ENCODE measurements at regions not wholly inside any gene's neighbourhood (a gene's known extent, or its start where the extent isn't known, plus 50 kb on each side); places are given as distances from the start of the nearest gene placed in this dataset.

DNA sequence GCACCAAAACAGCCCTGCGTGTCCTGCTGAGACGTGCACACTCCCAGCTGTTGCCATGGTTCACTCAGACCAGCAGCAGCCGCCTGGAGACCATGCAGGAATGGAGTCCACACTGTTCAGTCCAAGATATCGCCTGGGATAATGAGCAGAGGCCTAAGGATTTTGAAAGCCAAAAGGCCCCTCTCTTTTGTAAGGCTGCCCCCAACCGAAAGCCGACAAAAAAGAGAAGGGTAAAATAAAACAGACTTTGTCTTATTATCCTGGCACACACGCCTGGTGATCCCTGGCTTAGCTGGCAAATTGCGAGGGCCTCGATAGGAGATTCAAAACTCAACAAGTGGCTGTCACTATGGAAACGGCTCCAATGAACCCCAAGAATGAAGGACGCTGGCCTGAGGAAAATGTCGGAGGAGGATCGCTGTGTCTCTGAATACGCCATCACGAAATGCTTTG lies 263.6 kb downstream of the SKIDA1 start:
- DNase-seq (ENCODE audit: low read depth), result no peak

DNA sequence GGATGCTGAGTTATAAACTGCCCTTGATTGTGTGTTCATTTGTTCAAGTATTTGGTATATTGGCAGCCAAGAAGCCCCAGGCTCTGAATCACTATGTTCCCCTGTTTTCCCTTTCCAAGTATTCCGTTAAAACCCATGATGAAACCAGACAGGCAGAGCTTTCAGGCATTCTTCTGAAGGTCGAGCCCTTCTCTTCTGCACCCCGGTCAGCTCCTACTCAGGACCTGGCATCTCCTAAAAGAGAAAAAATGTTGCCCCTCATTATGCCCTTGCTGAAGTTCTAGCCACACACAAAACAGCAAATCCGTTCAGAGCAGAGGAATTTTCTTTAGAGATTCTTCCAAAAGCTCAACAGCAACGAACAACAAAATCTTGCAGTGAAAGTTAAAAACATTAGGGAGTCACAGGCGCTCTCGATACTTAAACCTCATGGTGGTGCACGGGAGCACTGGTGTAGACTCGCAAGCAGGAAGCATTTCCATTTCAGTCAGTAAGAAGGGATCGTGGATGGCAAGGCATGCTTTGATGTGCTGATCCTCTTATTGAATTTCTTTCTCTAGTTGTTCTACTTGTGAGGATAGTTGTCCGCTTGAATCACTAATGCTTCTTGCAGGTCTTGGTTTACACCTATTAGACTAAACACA lies 264.9 kb downstream of the SKIDA1 start:
- no peak for DNase-seq (ENCODE audit: low read depth)

DNA sequence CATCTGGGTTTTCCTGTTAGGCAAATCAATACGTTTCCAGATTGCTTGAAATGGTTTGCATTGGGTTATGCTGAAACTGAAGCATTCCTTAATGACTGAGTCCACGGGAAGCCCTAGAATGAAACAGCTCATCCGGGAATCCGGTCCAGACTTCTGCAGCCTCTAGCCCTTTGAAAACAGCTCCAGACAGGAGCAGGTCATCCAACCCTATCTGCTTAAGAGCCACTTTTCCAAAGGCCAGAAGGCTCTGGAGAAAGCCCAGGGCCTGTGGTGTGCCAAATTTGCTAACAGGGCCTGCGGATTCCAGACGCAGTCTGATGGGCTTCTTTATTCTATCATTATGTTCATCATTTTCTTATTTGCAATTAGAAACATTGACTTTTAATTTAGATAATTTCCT lies 265.4 kb downstream of the SKIDA1 start:
- DNase-seq (ENCODE audit: low read depth), result no peak

DNA sequence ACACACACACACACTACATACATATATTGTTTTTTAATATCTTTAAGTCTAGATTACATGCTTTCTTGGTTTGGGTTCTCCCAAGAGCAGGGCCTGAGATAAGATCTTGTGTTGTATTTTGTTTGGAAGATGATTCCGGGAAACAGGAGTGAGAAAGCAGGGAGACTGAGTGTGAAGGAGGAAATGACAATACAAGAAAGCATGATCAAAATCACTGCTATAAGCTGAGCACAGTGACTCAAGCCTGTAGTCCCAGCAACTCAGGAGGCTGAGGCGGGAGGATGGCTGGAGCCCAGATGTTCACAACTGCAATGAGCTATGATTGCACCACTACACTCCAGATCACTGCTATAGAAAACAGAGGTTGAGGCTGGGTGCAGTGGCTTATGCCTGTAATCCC lies 267.6 kb downstream of the SKIDA1 start:
- no peak for DNase-seq (ENCODE audit: low read depth)

DNA sequence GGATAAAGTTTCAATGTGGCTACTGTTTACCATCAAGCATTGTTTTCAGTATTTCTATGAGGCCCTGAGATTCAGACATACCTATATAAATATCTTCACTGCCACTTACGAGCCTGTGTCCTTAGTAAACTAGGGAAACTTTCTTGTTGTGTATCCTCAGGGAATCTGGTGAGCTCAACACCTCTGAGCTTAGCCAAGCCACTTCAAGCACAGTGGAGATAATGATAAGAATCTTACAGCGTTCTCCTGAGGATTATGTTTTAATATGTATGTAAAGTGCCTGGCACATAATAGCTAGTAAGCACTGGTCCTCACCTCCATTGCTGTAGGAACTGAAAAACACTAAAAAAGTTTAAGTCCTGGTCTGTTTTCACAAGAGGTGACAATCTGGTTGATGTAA lies 268.3 kb downstream of the SKIDA1 start:
- no peak for DNase-seq (ENCODE audit: low read depth)

DNA sequence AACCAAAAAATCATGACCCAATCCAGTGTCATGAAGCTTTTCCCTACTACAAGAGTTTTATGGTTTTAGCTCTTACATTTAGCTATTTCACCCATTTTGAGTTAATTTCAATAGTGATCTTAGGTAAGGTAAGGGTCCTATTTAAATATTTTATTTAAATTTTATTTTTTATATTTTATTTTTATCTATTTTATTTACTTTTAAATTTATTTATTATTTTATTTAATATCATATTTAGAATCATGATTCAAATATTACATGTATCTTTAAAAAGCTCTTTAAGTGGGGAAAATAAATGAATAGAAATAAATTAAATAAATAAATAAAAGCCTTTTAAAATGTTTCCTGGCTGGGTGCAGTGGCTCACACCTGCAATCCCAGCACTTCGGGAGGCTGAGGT lies 276.0 kb downstream of the SKIDA1 start:
- no peak for DNase-seq (ENCODE audit: low read depth)

DNA sequence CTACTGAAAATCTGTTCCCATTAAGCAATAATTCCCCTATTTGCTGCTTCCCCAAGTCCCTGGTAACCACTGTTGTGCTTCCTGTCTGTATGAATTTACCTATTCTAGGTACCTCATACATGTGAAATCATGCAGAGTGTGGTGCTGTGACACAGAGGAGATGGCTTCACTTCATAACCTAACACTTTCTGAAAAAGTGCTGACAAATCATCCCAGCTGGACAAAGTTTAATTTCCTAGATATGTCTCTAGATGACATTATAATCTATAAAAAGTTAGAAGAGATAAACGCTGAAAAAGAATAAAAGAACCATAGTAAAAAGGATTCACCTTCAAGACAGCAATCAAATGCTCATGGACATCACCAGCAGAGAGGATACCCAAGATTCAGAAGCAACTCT lies 277.9 kb downstream of the SKIDA1 start:
- DNase-seq (ENCODE audit: low read depth), result no peak

DNA sequence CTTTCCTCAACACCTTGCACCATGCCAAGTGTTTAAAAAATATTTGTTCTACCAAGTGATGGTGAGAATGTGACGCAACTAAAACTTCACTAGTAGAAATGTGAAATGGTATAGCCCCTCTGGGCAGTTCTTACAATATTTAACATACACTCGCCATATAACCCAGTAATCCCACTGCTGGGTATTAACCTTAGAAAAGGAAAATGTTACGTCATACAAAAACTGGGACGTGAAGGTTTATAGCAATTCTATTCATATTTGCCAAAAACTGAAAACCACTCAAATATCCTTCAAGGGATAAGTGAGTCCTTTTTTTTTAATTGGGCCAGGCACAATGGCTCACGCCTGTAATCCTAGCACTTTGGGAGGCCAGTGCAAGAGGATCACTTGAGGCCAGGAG lies 279.3 kb downstream of the SKIDA1 start:
- DNase-seq (ENCODE audit: low read depth), result no peak

DNA sequence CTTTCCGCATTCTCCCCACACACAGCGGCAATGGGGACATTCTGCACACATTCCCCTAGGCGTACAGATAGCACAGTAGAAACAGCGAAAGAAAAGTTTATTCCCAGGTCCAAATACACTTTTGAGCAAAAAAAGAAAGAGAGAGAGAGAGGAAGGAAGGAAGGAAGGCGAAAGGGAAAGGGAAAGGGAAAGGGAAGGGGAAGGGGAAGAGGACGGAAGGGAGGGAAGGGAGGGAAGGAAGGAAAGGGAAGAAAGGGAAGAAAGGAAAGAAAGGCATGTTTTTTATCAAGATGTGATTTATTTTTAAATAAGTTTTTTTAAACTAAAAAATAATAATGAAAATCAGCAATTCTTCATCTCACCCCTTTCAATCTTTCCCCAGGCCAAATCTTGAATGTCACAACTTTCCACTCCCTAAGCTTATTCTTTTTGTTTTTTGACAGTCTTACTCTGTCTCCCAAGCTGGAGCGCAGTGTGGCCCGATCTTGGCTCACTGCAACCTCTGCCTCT lies 281.7 kb downstream of the SKIDA1 start:
- no peak for DNase-seq (ENCODE audit: low read depth)

DNA sequence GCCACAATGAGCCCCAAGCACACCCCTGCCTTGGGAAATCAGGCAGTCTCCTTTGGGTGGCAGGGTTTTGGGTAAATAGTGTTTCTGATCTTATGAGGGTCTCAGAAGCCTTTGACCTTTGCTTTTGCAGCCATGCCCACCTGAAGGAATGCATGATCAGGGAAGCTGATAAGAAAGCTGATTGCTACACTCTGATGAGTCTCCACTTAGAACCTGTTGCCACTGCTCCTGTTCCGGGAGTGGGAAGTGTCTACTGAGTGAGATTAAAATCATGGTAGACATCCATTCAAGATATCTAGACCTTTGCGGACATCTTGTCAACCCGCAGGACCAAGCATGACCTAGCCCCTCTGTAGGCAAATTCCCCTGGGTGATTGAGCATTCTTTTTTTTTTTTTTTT lies 282.6 kb downstream of the SKIDA1 start:
- DNase-seq (ENCODE audit: low read depth), result no peak

DNA sequence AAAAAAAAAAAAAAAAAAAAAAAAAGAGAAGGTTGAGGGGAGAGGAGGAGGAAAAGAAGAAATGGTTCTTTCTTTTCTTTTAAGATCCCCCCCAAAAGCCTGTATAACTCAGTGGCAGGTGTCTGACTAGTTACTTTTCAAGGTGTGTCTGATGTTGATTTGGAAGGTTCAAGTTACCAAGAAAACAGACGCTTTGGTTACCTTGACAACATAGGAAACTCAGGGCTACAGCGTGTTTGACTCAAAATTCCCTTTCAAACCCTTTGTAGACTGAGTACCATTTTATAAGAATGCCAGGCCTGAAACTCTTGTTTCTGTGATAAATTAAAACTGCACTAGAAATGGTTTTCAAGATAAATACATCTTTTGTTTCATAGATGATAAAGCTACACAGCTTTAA lies 286.8 kb downstream of the SKIDA1 start:
- no peak for DNase-seq (ENCODE audit: low read depth)

DNA sequence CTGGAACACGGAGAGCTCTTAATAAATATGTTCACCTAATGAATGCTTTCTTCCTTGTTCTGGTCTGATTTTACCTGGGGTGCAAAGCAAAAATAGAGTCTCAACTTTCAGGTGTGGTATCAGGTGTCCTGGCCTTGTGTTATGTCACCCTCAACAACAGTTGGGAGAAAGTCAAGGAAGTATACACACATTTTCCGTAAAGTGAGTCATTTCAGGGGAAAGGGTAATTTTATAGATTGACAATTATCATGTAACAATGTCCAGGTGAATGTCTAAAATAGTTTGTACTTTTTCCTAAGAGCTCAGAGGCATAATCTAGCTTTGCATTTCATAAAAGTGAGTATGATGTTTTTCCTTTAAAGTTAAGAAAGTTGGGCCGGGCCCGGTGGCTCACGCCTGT lies 287.4 kb downstream of the SKIDA1 start:
- DNase-seq (ENCODE audit: low read depth), result no peak

DNA sequence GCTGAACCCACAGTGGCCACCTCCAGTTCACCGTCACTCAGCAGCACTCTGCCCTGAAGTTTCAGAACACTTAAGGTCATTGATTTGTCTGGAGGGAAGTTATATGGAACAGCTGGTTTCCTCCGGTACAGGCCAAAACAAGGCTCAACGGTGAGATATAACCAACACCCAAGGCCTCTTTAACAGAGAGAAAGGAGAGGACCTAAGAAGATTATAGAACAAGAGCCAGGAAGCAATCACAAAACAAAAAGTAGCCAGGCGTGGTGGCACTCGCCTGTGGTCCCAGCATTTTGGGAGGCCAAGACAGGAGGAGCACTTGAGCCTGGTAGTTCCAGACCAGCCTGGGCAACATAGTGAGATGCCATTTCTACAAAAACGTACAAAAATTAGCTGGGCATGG lies 290.7 kb downstream of the SKIDA1 start:
- DNase-seq (ENCODE audit: low read depth), result no peak

DNA sequence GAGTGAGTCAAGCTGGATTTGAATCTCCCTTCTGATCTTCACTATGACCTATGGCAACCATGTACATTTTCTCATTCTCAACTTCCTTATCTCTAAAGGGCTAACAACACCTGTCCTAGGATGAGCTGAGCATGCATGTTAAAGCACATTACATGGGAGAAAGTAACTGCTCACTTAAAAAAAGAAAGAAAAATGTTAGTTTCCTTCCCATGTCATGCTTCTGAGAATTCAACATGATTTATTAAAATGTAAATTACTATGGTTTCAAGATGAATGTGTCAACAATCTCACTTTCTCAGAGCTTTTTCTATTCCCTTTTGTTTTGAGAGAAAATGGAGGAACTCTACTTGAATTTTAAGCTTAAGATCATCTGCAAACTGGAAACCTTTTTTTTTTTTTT lies 295.3 kb downstream of the SKIDA1 start:
- DNase-seq (ENCODE audit: low read depth), result no peak

DNA sequence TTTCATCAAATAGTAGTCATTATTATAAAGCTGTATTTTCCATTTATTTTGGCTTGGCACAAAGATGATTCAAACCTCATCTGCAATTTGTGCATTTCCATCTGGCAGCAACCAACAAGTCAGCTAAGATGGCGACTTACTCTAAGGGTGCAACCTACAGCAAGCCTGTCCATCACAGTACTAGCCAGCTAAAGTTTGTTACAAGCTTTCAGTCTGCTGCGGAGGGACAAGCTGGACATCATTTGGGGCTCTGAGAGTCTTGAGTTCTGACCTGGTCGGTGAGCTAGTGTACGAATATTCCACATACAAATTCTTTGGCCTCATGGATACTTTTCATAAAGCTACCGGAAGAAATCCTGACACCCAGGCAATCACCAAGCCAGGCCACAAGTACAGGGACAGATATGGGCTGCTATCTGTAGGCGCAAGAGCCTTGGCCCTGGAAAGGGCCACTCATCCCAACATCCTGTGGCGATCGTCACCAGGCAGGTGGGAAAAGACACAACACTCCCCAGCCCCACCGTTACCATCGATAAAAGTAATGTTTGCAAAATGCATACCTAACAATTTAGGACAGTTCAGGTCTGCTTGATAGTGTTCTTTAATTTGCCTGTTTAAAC lies 307.6 kb downstream of the SKIDA1 start:
- no peak for DNase-seq (ENCODE audit: low read depth)

DNA sequence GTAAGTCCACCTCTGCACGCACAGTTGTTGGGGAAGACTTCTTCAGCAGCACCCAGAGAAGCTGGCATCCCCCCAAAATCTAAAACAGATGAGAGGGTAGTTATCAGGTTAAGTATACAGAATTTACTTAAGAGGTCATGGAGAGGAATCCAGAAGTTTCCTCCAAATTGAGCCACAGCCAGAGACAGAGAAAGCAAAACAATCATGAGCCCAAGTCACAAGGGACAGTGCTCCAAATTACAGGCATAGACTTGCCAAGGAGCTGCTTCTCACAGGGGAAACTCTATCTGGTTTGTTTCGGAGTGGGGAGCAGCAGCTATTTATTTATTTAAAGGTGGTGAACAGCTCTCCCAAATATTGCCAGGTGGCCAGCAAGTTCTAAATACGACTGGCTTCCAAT lies 308.4 kb downstream of the SKIDA1 start:
- DNase-seq (ENCODE audit: low read depth), result no peak

DNA sequence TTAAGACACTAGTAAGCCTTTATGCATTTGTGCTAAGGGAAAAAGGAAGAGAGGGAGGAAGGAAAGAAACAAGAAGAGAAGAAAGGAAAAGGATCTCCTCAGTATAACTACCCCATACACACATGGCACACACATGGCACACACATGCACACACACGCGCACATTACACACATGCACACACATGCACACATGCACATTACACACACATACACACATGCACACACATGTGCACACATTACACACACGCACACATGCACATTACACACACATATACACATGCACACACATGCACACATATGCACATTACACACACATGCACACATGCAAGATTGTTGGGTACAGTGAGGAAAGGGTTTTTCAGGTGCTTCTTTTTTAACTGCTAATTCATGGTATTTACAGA lies 311.2 kb downstream of the SKIDA1 start:
- DNase-seq (ENCODE audit: low read depth), result no peak

DNA sequence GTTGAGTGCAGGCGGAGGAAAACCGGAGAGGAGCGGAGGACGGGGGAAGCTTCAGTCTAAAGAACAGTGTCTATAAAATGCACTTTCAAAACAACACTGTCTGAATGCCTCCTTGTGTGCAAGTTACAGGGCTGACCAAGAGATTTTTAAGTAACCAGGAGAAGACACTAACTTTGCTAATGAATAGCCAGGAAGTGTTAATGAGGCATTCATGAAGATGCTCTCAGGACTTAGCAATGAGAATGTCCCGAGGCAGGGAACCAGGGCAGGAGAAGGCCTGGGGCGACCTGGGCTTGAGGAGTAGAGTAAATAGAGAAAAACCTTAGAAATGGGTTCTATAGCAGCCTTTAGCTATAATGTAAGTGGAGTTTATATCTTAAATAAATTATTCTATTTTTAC lies 312.1 kb downstream of the SKIDA1 start:
- DNase-seq (ENCODE audit: low read depth), result no peak

DNA sequence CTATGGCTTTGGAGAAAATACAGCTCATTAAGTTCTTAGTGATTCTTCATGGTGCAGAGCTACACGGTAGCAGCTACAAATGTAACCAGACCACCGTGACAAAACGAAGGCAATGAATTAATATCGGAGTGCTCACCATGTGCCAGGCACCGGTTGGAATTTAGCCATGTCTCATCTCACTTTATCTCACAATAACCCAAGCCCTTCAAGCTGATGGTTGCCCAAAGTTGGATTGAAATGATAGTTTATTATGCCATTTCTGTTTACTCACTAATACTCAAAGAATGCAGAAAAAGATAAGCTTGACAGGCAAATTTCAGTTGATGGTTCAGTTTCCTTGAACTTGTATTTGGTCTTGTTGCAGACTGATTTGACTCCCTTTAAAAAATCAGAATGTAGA lies 312.6 kb downstream of the SKIDA1 start:
- DNase-seq (ENCODE audit: low read depth), result no peak

DNA sequence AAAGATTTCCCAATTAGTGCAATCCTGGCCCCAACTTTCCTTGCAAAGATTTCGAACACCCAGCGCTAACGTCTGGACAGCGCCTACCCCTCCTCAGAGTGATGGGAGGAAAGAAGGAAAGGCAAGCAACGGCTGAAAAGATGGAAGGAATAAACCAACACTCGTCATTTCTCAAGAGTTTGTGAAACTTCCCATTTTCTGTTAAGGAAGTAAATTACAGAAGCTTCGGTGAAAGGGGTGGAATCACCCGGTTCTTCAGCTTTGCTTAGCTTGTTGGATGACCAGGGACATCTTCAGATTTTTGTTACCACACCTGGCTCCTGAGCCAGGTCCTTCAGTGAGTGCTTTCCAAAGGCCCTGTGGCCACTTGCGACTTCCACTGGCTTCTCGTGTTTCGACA lies 313.1 kb downstream of the SKIDA1 start:
- DNase-seq (ENCODE audit: low read depth), result no peak

DNA sequence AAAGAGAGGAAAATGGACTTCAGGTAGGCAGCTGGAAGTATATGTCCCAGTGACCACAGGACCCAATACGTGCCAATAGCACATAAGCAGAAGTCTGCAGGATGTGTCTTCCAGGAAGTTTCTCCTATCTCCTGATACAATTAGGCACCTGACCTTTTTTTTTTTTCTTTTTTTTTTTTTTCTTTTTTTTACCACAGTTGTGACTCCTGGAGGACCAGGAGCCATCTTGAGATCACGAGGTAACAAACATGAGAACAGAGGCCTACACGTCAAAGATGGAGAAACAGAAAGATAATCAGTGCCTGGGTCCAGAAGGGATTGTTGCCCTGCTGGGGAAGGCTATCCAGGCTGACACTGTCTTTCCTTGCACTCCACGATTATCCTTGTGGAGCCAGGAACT lies 312.4 kb upstream of the NEBL start:
- no peak for DNase-seq (ENCODE audit: low read depth)

DNA sequence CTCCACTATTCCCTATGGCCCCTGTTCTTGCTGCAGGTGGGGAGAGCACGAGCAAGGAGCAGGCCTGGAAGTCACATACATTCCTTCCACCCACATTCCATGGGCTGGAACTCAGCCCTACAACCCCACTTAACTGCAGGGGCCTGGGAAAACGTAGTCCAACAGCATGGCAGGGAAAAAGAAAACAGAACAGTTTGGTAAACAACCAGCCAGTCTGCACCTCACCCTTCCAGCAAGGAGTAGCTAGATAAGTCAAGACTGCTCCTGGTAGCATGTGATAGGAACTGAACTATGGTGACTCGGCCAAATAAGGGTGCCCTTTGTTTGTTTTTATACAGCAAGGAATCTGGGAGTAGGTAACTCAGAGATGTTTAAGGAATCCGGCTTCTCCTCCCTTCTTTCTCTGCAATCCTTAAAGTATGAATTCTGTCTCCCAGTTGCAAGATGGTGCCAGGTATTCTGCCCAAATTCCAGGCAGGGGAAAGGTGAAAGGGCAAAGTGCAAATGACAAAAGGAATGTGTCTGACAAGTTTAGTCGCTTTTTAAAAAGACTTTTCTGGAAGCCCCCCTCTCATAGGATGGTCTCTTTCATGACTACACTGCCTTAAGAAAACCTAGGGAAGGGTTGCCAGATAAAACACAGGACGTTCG lies 311.7 kb upstream of the NEBL start:
- DNase-seq (ENCODE audit: low read depth), result no peak

DNA sequence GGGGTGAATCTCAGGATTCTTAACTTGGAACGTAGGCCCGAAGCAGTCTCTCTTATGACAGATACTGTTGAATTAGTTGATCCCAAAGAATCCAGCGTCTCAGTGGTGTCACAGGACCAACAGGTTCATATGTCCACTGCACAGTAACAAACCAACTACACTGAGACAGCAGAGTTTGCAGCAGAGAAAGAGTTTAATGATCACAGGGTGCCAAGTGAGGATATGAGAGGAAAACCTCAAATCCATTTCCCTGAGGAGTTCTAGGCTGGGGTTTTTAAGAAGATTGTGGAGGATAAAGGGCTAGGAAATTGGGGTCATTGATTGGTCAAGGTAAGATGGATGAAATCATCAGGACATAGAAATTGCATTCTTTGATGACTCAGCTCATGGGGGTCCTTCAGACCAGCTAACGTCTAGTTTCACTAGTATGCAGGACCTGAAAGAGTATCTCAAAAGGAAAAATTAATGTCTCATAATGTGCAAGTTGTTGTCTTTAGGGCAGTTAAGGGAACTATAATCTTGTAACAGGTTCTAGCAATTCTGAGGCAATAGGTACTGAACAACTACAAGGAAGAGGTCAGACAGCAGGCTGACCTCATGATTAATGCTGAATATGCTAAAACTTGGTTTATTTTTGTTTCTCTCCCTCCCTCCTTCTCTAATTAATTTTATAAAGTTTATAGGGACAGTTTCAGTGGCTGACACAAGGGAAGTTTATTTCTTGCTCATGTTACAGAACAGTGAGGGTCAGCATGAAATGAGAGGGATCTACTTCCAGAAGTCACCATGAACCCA lies 310.9 kb upstream of the NEBL start:
- no peak for DNase-seq (ENCODE audit: low read depth)

All from stimulated activated CD8-positive, alpha-beta memory T cell treated with anti-CD3 and anti-CD28 coated beads, Interleukin-15, amount 100 ng/mL, for 24 hours (primary cell).